ENCODE measurements at regions not wholly inside any gene's neighbourhood (a gene's known extent, or its start where the extent isn't known, plus 50 kb on each side); places are given as distances from the start of the nearest gene placed in this dataset.

DNA sequence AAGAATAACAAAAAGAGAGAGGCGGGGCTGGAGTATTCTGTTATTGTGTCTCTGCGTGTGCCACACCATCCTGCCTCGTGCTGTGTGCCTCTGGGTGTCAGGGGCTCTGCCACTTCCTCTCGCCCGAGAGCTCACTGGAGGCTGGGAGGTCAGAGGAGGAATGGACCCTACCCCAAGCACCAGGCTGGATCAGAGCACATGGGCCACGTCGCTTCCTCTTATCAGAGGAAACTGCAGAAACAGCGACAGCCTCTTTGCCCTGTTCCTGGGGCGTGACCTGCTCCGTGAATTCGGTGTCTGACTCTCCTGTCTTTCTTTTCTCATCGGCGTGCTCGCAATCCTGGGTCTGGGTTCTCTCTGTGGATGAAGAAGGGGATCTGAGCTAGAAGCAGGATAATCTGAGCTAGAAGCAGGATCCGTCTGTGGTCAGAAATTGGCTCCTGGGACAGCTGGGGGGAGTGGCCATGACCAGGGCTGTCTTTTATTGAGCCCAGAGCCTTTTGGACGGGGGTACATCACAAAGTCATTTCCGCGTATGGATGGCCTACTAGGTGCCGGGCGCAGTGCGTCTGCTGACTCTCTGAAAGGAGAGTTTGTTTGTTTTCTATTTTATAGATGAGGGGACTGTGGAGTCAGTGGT is 150.3 kb upstream of the COL5A1 start (continued):
- no peak for TF ChIP-seq MXI1 (IDR thresholded peaks at IDR 0.05; ENCODE audit: borderline replicate concordance, low read depth, low read length)

- Histone ChIP-seq H3K4me2 (ENCODE audit: low read depth, low read length) (no peak overlapping the region), H3K23ac (ENCODE audit: low read depth, low read length) (no peak overlapping the region), H3K4me3 (ENCODE audit: insufficient read depth, low read depth, low read length) (no peak overlapping the region), H3K9me1 (ENCODE audit: insufficient read depth, low read length) (peaks cover 7% of the 10 kb centered on the region), H3K9ac (ENCODE audit: low read depth, low read length) (no peak overlapping the region; the same call in 1 of the 2 replicates), H3K9me3 (ENCODE audit: control insufficient read depth, insufficient read depth, low read length) (no peaks in the 10 kb centered on the region), H4K20me1 (ENCODE audit: insufficient read depth, low read length) (no peaks in the 10 kb centered on the region), H2BK120ac (ENCODE audit: low read depth, low read length) (peak overlapping the region; percentile 67), H2BK5ac (ENCODE audit: low read depth, low read length, poor library complexity, severe bottlenecking) (no peak overlapping the region), H2AFZ (replicated peaks; ENCODE audit: low read length, poor library complexity) (no peak overlapping the region), H3K14ac (replicated peaks; ENCODE audit: low read depth, low read length) (peak overlapping the region; percentile 67; the same call in 1 of the 2 replicates), H4K5ac (ENCODE audit: low read depth, low read length) (peak overlapping the region; percentile 19; the same call in 1 of the 2 replicates), H3K4me1 (ENCODE audit: control insufficient read depth, insufficient read depth, low read length) (peaks cover 19% of the 10 kb centered on the region), H3K27ac (ENCODE audit: insufficient read depth, low read length) (peak overlapping the region; percentile 73; the same call in 1 of the 2 replicates), H2BK20ac (ENCODE audit: low read depth, low read length) (peak overlapping the region; percentile 22; the same call in 1 of the 2 replicates), H4K8ac (ENCODE audit: low read depth in 2 of 2, low read length in 2 of 2) (peak overlapping the region in 1 of 2 experiments; percentile 59; a peak in 1 of 4 replicates), H3K18ac (ENCODE audit: low read depth, low read length) (peak overlapping the region; percentile 28; the same call in 1 of the 2 replicates), H3K79me1 (ENCODE audit: low read depth in 1 of 2, low read length in 2 of 2) (no peaks in the 10 kb centered on the region; a peak in 1 of 4 replicates), H2AK5ac (ENCODE audit: low read depth, low read length) (peak overlapping the region; percentile 80), H2BK15ac (ENCODE audit: low read depth, low read length) (peak overlapping the region; percentile 52; the same call in 1 of the 3 replicates), H3K36me3 (ENCODE audit: control insufficient read depth, insufficient read depth, low read length) (no peaks in the 10 kb centered on the region), H3K56ac (ENCODE audit: extremely low read depth, insufficient read depth, low read length) (no peak overlapping the region), H4K91ac (ENCODE audit: insufficient read depth, low read depth, low read length) (peak overlapping the region; percentile 74; the same call in 1 of the 2 replicates), H3K27me3 (ENCODE audit: control insufficient read depth, insufficient read depth, low read length) (peaks cover 5% of the 10 kb centered on the region), H3K4ac (ENCODE audit: low read depth, low read length) (peak overlapping the region; percentile 63; the same call in 1 of the 2 replicates), H2AK9ac (replicated peaks; ENCODE audit: low read depth, low read length, poor library complexity) (peak overlapping the region; percentile 62)
- TF ChIP-seq CEBPB (IDR thresholded peaks at IDR 0.05; ENCODE audit: low read depth, low read length) (no peak), CHD1 (IDR thresholded peaks at IDR 0.05; ENCODE audit: low read depth, low read length) (no peak), MAZ (IDR thresholded peaks at IDR 0.05; ENCODE audit: borderline replicate concordance, low read depth, low read length) (no peak), SMC3 (IDR thresholded peaks at IDR 0.05; ENCODE audit: low read depth, low read length) (no peak), RFX5 (IDR thresholded peaks at IDR 0.05; ENCODE audit: low read depth, low read length) (no peak), RAD21 (IDR thresholded peaks at IDR 0.05; ENCODE audit: low read length) (no peak), MXI1 (IDR thresholded peaks at IDR 0.05; ENCODE audit: borderline replicate concordance, low read depth, low read length) (no peak), BHLHE40 (IDR thresholded peaks at IDR 0.05; ENCODE audit: low read depth, low read length) (no peak), ELK1 (IDR thresholded peaks at IDR 0.05; ENCODE audit: borderline replicate concordance, low read depth, low read length) (no peak), NFE2L2 (IDR thresholded peaks at IDR 0.05; ENCODE audit: low read depth, low read length) (no peak), FOS (IDR thresholded peaks at IDR 0.05; ENCODE audit: low read depth, low read length) (no peak), MAFK (IDR thresholded peaks at IDR 0.05; ENCODE audit: low read depth, low read length) (no peak)
- TF ChIP-seq, protein P1, sequence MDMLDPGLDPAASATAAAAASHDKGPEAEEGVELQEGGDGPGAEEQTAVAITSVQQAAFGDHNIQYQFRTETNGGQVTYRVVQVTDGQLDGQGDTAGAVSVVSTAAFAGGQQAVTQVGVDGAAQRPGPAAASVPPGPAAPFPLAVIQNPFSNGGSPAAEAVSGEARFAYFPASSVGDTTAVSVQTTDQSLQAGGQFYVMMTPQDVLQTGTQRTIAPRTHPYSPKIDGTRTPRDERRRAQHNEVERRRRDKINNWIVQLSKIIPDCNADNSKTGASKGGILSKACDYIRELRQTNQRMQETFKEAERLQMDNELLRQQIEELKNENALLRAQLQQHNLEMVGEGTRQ (IDR thresholded peaks at IDR 0.05; ENCODE audit: low read depth, low read length), result no peak
- CTCF ChIA-PET, result interaction anchor here (1.2 kb wide), 1 partner anchor 12 kb away, joined by 3 read pairs; no protein-coding TSS in a partner anchor
- dilution Hi-C loops (cut with HindIII; ENCODE audit: low sequenced_read_pairs, unreplicated experiment) (no loop called here), intact Hi-C loops (cut with micrococcal nuclease) (loop anchor here (1.0 to 2.0 kb wide), 3 partner anchors 17 to 149 kb away; partner anchors contain the start of gene COL5A1), in situ Hi-C loops (cut with MboI; ENCODE audit: low sequenced_read_pairs) (no loop called here)
- 80% methylated on average over 2 of the region's 11 CpGs; no CpG with 5 or more reads in 1 of the 2 experiments for WGBS, 2 experiments (ENCODE audit: extremely low coverage in 2 of 2, insufficient read length in 1 of 2)
- no peak for ATAC-seq (ENCODE audit: low read depth)
- BruUV-seq (replicated peaks), result no TSS peak
- POLR2A ChIA-PET (ENCODE audit: unreplicated experiment), result no interaction called here
- DNase-seq, result no peak
Measured at GRCh38 chr9:134491856-134492255, 149.7 kb upstream of the COL5A1 start.

All from IMR-90 (cell line).